ACC112 (cell line): ENCODE measurements at regions not wholly inside any gene's neighbourhood (a gene's known extent, or its start where the extent isn't known, plus 50 kb on each side); places are given as distances from the start of the nearest gene placed in this dataset.
A peak's percentile ranks its signal among the peaks of the same experiment; 100 is the strongest.

Source experiments
- H2AFZ ChIP-seq: fragments of 200-600 bp; sonication (generic); one replicate; pipeline ENCODE4 v1.6.0; 2017; ENCODE audit warnings: antibody characterized with exemption, low read length; ENCODE audit not compliant: unreplicated experiment
- H3K27ac ChIP-seq: fragments of 200-600 bp; sonication (generic); 2 replicates; pipeline ENCODE4 v1.5.1; 2014; ENCODE audit warnings: low read depth, mild to moderate bottlenecking, antibody characterized with exemption, low read length, moderate library complexity
- H3K27me3 ChIP-seq: fragments of 200-600 bp; sonication (generic); 2 replicates; pipeline ENCODE4 v1.6.1; 2014; ENCODE audit warnings: mild to moderate bottlenecking, antibody characterized with exemption, low read length, moderate library complexity, mixed read lengths; ENCODE audit not compliant: insufficient read depth
- H3K36me3 ChIP-seq: fragments of 200-600 bp; sonication (generic); 2 replicates; pipeline ENCODE4 v1.6.1; 2016; ENCODE audit warnings: mild to moderate bottlenecking, antibody characterized with exemption, low read length, moderate library complexity, mixed read lengths; ENCODE audit not compliant: insufficient read depth
- H3K4me1 ChIP-seq: fragments of 200-600 bp; sonication (generic); one replicate; pipeline ENCODE4 v1.6.1; 2016; ENCODE audit warnings: low read length, mixed read lengths; ENCODE audit not compliant: insufficient read depth, unreplicated experiment, control insufficient read depth
- H3K4me3 ChIP-seq: fragments of 200-600 bp; sonication (generic); 2 replicates; pipeline ENCODE4 v1.5.1; 2014; ENCODE audit warnings: mild to moderate bottlenecking, low read depth, low read length
- H3K79me2 ChIP-seq: fragments of 200-600 bp; sonication (generic); one replicate; pipeline ENCODE4 v1.6.0; 2016; ENCODE audit warnings: low read length; ENCODE audit not compliant: control insufficient read depth, unreplicated experiment, insufficient read depth

- no peak overlapping the region for H2AFZ ChIP-seq
- peaks cover 59% of the 10 kb centered on the region for H3K27me3 ChIP-seq
- H3K27ac ChIP-seq: no peak overlapping the region
- no peaks in the 10 kb centered on the region for H3K4me1 ChIP-seq
- H3K79me2 ChIP-seq: no peaks in the 10 kb centered on the region
- H3K36me3 ChIP-seq: no peaks in the 10 kb centered on the region
- H3K4me3 ChIP-seq: no peak overlapping the region
These were observed 210.2 kb upstream of the TRPM3 start for GRCh38 chr9:71331603-71332002.

- Histone ChIP-seq H3K27ac (no peak overlapping the region), H3K4me3 (no peak overlapping the region), H2AFZ (no peak overlapping the region), H3K36me3 (no peaks in the 10 kb centered on the region), H3K4me1 (no peaks in the 10 kb centered on the region), H3K27me3 (peaks cover 71% of the 10 kb centered on the region), H3K79me2 (no peaks in the 10 kb centered on the region)
These were observed 208.5 kb upstream of the TRPM3 start for GRCh38 chr9:71329873-71330272.

GRCh38 chr9:71326360-71326759, 204.9 kb upstream of the TRPM3 start:
- Histone ChIP-seq H2AFZ (no peak overlapping the region), H3K36me3 (no peaks in the 10 kb centered on the region), H3K79me2 (no peaks in the 10 kb centered on the region), H3K27me3 (peaks cover 69% of the 10 kb centered on the region), H3K4me3 (no peak overlapping the region), H3K27ac (no peak overlapping the region), H3K4me1 (no peaks in the 10 kb centered on the region)

GRCh38 chr9:71323357-71323756, 201.9 kb upstream of the TRPM3 start:
- H3K4me1 ChIP-seq: no peaks in the 10 kb centered on the region
- H2AFZ ChIP-seq: no peak overlapping the region
- no peak overlapping the region for H3K27ac ChIP-seq
- no peak overlapping the region for H3K4me3 ChIP-seq
- peaks cover 48% of the 10 kb centered on the region for H3K27me3 ChIP-seq
- no peaks in the 10 kb centered on the region for H3K79me2 ChIP-seq
- H3K36me3 ChIP-seq: no peaks in the 10 kb centered on the region

GRCh38 chr9:71322311-71322710, 200.9 kb upstream of the TRPM3 start:
- Histone ChIP-seq H3K27ac (no peak overlapping the region), H3K4me1 (no peaks in the 10 kb centered on the region), H2AFZ (no peak overlapping the region), H3K79me2 (no peaks in the 10 kb centered on the region), H3K36me3 (no peaks in the 10 kb centered on the region), H3K27me3 (peaks cover 42% of the 10 kb centered on the region), H3K4me3 (no peak overlapping the region)

GRCh38 chr9:71308454-71308853, 187.0 kb upstream of the TRPM3 start:
- Histone ChIP-seq H3K36me3 (no peaks in the 10 kb centered on the region), H3K4me3 (no peak overlapping the region), H2AFZ (no peak overlapping the region), H3K79me2 (no peaks in the 10 kb centered on the region), H3K27ac (no peak overlapping the region), H3K4me1 (peaks cover 1% of the 10 kb centered on the region), H3K27me3 (no peaks in the 10 kb centered on the region)

- Histone ChIP-seq H3K36me3 (no peaks in the 10 kb centered on the region), H3K4me3 (no peak overlapping the region), H3K4me1 (peaks cover 9% of the 10 kb centered on the region), H3K27me3 (no peaks in the 10 kb centered on the region), H2AFZ (no peak overlapping the region), H3K79me2 (no peaks in the 10 kb centered on the region), H3K27ac (no peak overlapping the region)
These were observed 184.7 kb upstream of the TRPM3 start for GRCh38 chr9:71306134-71306533.

- peaks cover 9% of the 10 kb centered on the region for H3K4me1 ChIP-seq
- H2AFZ ChIP-seq: peak overlapping the region; percentile 53
- no peaks in the 10 kb centered on the region for H3K27me3 ChIP-seq
- H3K36me3 ChIP-seq: no peaks in the 10 kb centered on the region
- H3K4me3 ChIP-seq: peak overlapping the region; percentile 62
- peak overlapping the region; percentile 40; the same call in 1 of the 2 replicates for H3K27ac ChIP-seq
- H3K79me2 ChIP-seq: no peaks in the 10 kb centered on the region
These were observed 181.9 kb upstream of the TRPM3 start for GRCh38 chr9:71303351-71303750.

- H3K4me1 ChIP-seq: peaks cover 9% of the 10 kb centered on the region
- peak overlapping the region; percentile 40; the same call in 1 of the 2 replicates for H3K27ac ChIP-seq
- no peaks in the 10 kb centered on the region for H3K27me3 ChIP-seq
- no peaks in the 10 kb centered on the region for H3K36me3 ChIP-seq
- H3K79me2 ChIP-seq: no peaks in the 10 kb centered on the region
- H2AFZ ChIP-seq: peak overlapping the region; percentile 53
- peak overlapping the region; percentile 62 for H3K4me3 ChIP-seq
These were observed 181.4 kb upstream of the TRPM3 start for GRCh38 chr9:71302776-71303175.

- Histone ChIP-seq H3K36me3 (no peaks in the 10 kb centered on the region), H3K4me1 (no peaks in the 10 kb centered on the region), H2AFZ (no peak overlapping the region), H3K79me2 (no peaks in the 10 kb centered on the region), H3K27me3 (no peaks in the 10 kb centered on the region), H3K27ac (no peak overlapping the region), H3K4me3 (no peak overlapping the region)
These were observed 174.5 kb upstream of the TRPM3 start for GRCh38 chr9:71295928-71296327.

GRCh38 chr9:71286146-71286545, 164.7 kb upstream of the TRPM3 start:
- H3K4me3 ChIP-seq: no peak overlapping the region
- H3K27me3 ChIP-seq: no peaks in the 10 kb centered on the region

More at GRCh38 chr9:71286146-71286545, 164.7 kb upstream of the TRPM3 start:
- H3K4me1 ChIP-seq: no peaks in the 10 kb centered on the region
- no peak overlapping the region for H2AFZ ChIP-seq
- no peak overlapping the region for H3K27ac ChIP-seq
- H3K79me2 ChIP-seq: no peaks in the 10 kb centered on the region
- no peaks in the 10 kb centered on the region for H3K36me3 ChIP-seq
